Adrenal gland (tissue), 9 donors: ENCODE measurements at regions not wholly inside any gene's neighbourhood (a gene's known extent, or its start where the extent isn't known, plus 50 kb on each side); places are given as distances from the start of the nearest gene placed in this dataset.

ENCODE experiments used
- DNase-seq, 7 donors: peaks; one replicate each; pipeline ENCODE4 v3.0.0-alpha.2; 2019 to 2020
- H3K27ac ChIP-seq, 5 donors: fragments of 200-600 bp; sonication (generic) in 4 of 5; 1 replicate in 3 of 5; 2 replicates in 2 of 5; pipeline versions ENCODE4 v1.5.1 to v1.8.0; 2016 to 2020; ENCODE audit warnings: mild to moderate bottlenecking in 1 of 5
- H3K27me3 ChIP-seq: fragments of 200-600 bp; 2 replicates; pipeline ENCODE4 v1.8.0; 2021
- H3K36me3 ChIP-seq, 2 donors: fragments of 200-600 bp; replicated peaks in 1 of 2; 1 replicate in 1 of 2; 2 replicates in 1 of 2; pipeline versions ENCODE4 v1.5.1 to v1.8.0; 2018 to 2022
- H3K4me1 ChIP-seq, 2 donors: fragments of 200-600 bp; replicated peaks in 1 of 2; 1 replicate in 1 of 2; 2 replicates in 1 of 2; pipeline versions ENCODE4 v1.5.1 to v1.8.0; 2018 to 2021
- H3K4me3 ChIP-seq, 4 donors: fragments of 200-600 bp; sonication (generic) in 3 of 4; one replicate each; pipeline ENCODE4 v1.5.1; 2016 to 2018
- H3K9me3 ChIP-seq, 3 donors: fragments of 200-600 bp; sonication (generic) in 1 of 3; replicated peaks in 1 of 3; 1 replicate in 2 of 3; 2 replicates in 1 of 3; pipeline versions ENCODE4 v1.5.1 to v1.8.0; 2016 to 2021
- CTCF ChIP-seq, 6 experiments: fragments of 450-650 bp in 4 of 6; fragments of 200-600 bp in 2 of 6; sonication (generic) in 1 of 6; IDR thresholded peaks; 1 replicate in 5 of 6; 2 replicates in 1 of 6; pipeline versions ENCODE4 v1.5.1 to v1.8.0; 2016 to 2021; ENCODE audit warnings: antibody characterized with exemption in 6 of 6, mild to moderate bottlenecking in 2 of 6, moderate library complexity in 1 of 6
- POLR2A ChIP-seq, 2 donors: fragments of 450-650 bp; IDR thresholded peaks; one replicate each; pipeline ENCODE4 v1.6.1; 2017; ENCODE audit warnings: antibody characterized with exemption in 2 of 2, mild to moderate bottlenecking in 2 of 2, moderate library complexity in 1 of 2
- WGBS, 4 donors: extraction: QIAGEN DNeasy Blood & Tissue Kit in 2 of 4; methylation state at CpG; one replicate each; pipeline versions ENCODE4 v1.1.5 to v1.1.7; 2013 to 2017; 5-methylcytosine and 5-hydroxymethylcytosine counted together
- intact Hi-C, 2 donors: fragments of 100-400 bp; cut with DNase I; formaldehyde crosslinking; loops; one replicate each; pipeline versions ENCODE4 v1.14.1 to v1.15.0; 2022 to 2023
- donor health status: healthy with polysubstance abuse.
- donor health status: Bipolar disorder and iron deficiency.
- donor health status: DM: yes; HTN: yes; CAD: no.
- donor health status: DM: no; HTN: no; CAD: no.
- donor health status: DM: no; HTN: no; CAD: no.

DNA sequence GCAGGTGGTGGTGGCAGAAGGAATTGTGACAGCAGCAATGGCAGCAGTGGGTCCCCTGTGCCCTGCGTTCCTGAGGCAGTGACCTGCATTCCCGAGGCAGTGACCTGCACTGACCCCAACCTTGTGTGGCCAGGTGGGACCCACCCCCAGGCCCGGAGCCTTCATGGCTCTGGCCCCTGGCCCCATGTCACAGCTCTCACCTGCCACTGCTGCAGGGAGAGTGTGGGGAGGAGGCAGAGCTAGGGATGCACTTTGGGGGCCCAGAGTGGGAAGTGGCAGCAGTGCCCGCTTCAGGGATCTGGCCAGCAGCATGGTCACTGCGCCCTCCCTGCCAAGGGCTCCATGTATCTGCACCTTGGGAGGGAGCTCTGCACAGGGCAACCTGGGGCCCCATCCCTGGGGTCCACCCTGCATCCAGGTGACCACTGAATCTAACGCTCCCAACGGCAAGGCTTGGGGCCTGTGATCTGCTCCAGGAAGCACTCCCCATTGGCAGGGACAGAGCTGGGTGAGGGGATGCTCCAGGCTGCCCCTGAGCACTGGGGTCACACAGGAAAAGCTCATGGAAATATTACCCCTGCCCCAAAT lies 618.6 kb downstream of the RWDD3 start:
- WGBS, 4 donors, result 64 to 85% (median 83%) methylated on average over 4 to 7 of the region's 7 CpGs
- H3K9me3 ChIP-seq, result no peaks in the 10 kb centered on the region
- H3K4me1 ChIP-seq, result no peaks in the 10 kb centered on the region
- no peak overlapping the region for H3K27ac ChIP-seq
- no peak overlapping the region for H3K4me3 ChIP-seq
- no peaks in the 10 kb centered on the region for H3K27me3 ChIP-seq
- no peaks in the 10 kb centered on the region for H3K36me3 ChIP-seq
- no peak for TF ChIP-seq POLR2A (IDR thresholded peaks at IDR 0.05)
- no peak for TF ChIP-seq CTCF (IDR thresholded peaks at IDR 0.05)
- no peak for DNase-seq
- intact Hi-C loops, result no loop called here

DNA sequence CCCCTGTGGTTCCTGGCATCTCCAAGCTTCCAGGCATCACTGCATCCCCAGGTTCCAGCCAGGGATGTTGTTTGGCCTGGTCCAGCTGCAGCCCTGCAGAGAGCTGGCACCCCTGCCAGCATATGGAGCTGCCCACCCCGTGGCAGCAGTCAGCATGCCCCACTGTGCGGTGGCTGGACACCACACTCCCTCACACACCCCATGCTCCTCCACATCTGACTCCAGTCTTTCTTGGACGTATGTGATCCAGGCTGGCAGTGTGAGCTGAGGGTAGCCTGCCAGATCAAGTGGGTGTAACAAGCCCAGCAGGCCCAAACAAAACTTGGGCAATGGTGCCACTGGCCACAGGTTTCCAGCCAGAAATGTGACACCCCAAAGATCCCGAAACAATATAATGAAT lies 620.4 kb downstream of the RWDD3 start:
- Histone ChIP-seq H3K27me3 (no peaks in the 10 kb centered on the region), H3K36me3 (no peaks in the 10 kb centered on the region), H3K4me3 (no peak overlapping the region), H3K9me3 (no peaks in the 10 kb centered on the region), H3K4me1 (no peaks in the 10 kb centered on the region), H3K27ac (no peak overlapping the region)
- TF ChIP-seq POLR2A (IDR thresholded peaks at IDR 0.05) (no peak), CTCF (IDR thresholded peaks at IDR 0.05) (no peak)
- WGBS, 4 donors, result 59 to 100% (median 73%) methylated on average over 1 to 4 of the region's 4 CpGs
- no peak for DNase-seq
- intact Hi-C loops, result no loop called here

GRCh38 chr1:95863086-95863485 lies 629.1 kb downstream of the RWDD3 start:
- Histone ChIP-seq H3K27me3 (no peaks in the 10 kb centered on the region), H3K9me3 (no peaks in the 10 kb centered on the region), H3K4me1 (no peaks in the 10 kb centered on the region), H3K36me3 (no peaks in the 10 kb centered on the region), H3K27ac (no peak overlapping the region), H3K4me3 (no peak overlapping the region)
- WGBS, 4 donors, result 70 to 79% (median 72%) methylated on average over 2 of the region's 2 CpGs
- intact Hi-C loops, result no loop called here
- DNase-seq, result no peak
- no peak for TF ChIP-seq POLR2A (IDR thresholded peaks at IDR 0.05)
- TF ChIP-seq CTCF (IDR thresholded peaks at IDR 0.05), result no peak

- H3K36me3 ChIP-seq, result no peaks in the 10 kb centered on the region
- no peak overlapping the region for H3K4me3 ChIP-seq
- no peaks in the 10 kb centered on the region for H3K9me3 ChIP-seq
- TF ChIP-seq CTCF (IDR thresholded peaks at IDR 0.05), result no peak
- H3K27ac ChIP-seq, result no peak overlapping the region
- no peaks in the 10 kb centered on the region for H3K4me1 ChIP-seq
- DNase-seq, result no peak
- no peaks in the 10 kb centered on the region for H3K27me3 ChIP-seq
- intact Hi-C loops, result no loop called here
Observed at GRCh38 chr1:95865769-95866168, 631.8 kb downstream of the RWDD3 start.
